ENCODE measurements at regions not wholly inside any gene's neighbourhood (a gene's known extent, or its start where the extent isn't known, plus 50 kb on each side); places are given as distances from the start of the nearest gene placed in this dataset.

- BruUV-seq (replicated peaks), result no TSS peak
- no peak overlapping the region for H2AFZ ChIP-seq (ENCODE audit: control insufficient read depth, low read depth, low read length)
- ChIA-PET SMC1A (ENCODE audit: uncharacterized antibody, unreplicated experiment) (no interaction called here), POLR2A (no interaction called here), RAD21 (ENCODE audit: unreplicated experiment) (interaction anchor here (1.7 kb wide), 1 partner anchor 23 kb away, joined by 4 read pairs; no protein-coding TSS in a partner anchor), CTCF (no interaction called here)
- whole genome bisulfite sequencing (ENCODE audit: insufficient coverage, insufficient replicate concordance, low lambda C conversion rate, missing lambda C conversion rate), result 4% methylated on average over 4 of the region's 4 CpGs
- in situ Hi-C loops (cut with MboI) (no loop called here), intact Hi-C loops (cut with micrococcal nuclease; ENCODE audit: unreplicated experiment) (no loop called here)
- no peak overlapping the region for H3K4me3 ChIP-seq
- ATAC-seq (no peak), FAIRE-seq (no peak), DNase-seq (ENCODE audit: low read depth, low spot score) (no peak)
- no peaks in the 10 kb centered on the region for H4K20me1 ChIP-seq (ENCODE audit: control insufficient read depth, insufficient read depth)
- H3K36me3 ChIP-seq (ENCODE audit: control insufficient read depth in 2 of 2, insufficient read depth in 2 of 2, low read length in 1 of 2), result no peaks in the 10 kb centered on the region
- H3K79me2 ChIP-seq (ENCODE audit: control insufficient read depth, insufficient read depth, low read length), result no peaks in the 10 kb centered on the region
- no peaks in the 10 kb centered on the region for H3K9me3 ChIP-seq (replicated peaks; ENCODE audit: control insufficient read depth, insufficient read depth, low read length)
- no peak overlapping the region for H3K9ac ChIP-seq (ENCODE audit: control insufficient read depth, insufficient read depth, low read length)
- no peaks in the 10 kb centered on the region for H3K4me1 ChIP-seq (ENCODE audit: control insufficient read depth, insufficient read depth, low read length)
- peaks cover 0 to 3% of the 10 kb centered on the region in 2 experiments; a peak in 2 of 4 replicates for H3K27me3 ChIP-seq (replicated peaks in 1 of 2; ENCODE audit: control insufficient read depth in 2 of 2, insufficient read depth in 2 of 2, low read length in 1 of 2)
- no peak overlapping the region for H3K27ac ChIP-seq (ENCODE audit: control insufficient read depth, insufficient read depth)
- no peak overlapping the region for H3K4me2 ChIP-seq (ENCODE audit: control insufficient read depth, insufficient read depth)
- TF ChIP-seq YBX1 (IDR thresholded peaks at IDR 0.05), result no peak
- TF ChIP-seq TAF1 (IDR thresholded peaks at IDR 0.05; ENCODE audit: borderline replicate concordance, low read depth, low read length), result no peak
- no peak for TF ChIP-seq HDAC6 (IDR thresholded peaks at IDR 0.05; ENCODE audit: unreplicated experiment)
- no peak for TF ChIP-seq ZNF217 (IDR thresholded peaks at IDR 0.05)
- TF ChIP-seq NR2C2 (IDR thresholded peaks at IDR 0.05; ENCODE audit: borderline replicate concordance, control insufficient read depth, insufficient read length, low read depth), result no peak
- no peak for TF ChIP-seq MTA2 (IDR thresholded peaks at IDR 0.05; ENCODE audit: low read depth)
- TF ChIP-seq RAD21 (IDR thresholded peaks at IDR 0.05; ENCODE audit: insufficient read depth, low read depth, low read length), result no peak
- no peak for TF ChIP-seq SP1 (IDR thresholded peaks at IDR 0.05; ENCODE audit: low read depth, low read length)
- no peak for TF ChIP-seq REST (IDR thresholded peaks at IDR 0.05; ENCODE audit: low read depth, low read length)
- no peak for TF ChIP-seq HDGF (IDR thresholded peaks at IDR 0.05)
- TF ChIP-seq MLLT1 (IDR thresholded peaks at IDR 0.05), result no peak
- TF ChIP-seq BCLAF1 (IDR thresholded peaks at IDR 0.05), result no peak
These were observed 193.4 kb upstream of the RMP24 start for GRCh38 chr18:35778850-35779627.
